B cell (primary cell): ENCODE measurements at regions not wholly inside any gene's neighbourhood (a gene's known extent, or its start where the extent isn't known, plus 50 kb on each side); places are given as distances from the start of the nearest gene placed in this dataset.

ENCODE experiments used
- ATAC-seq: fragments of 200-7000 bp; cut with Tn5 transposase; one replicate; pipeline ENCODE4 v1.10.0; 2021; ENCODE audit warnings: low read depth, mild to moderate bottlenecking, moderate number of reproducible peaks, moderate library complexity
- CTCF ChIA-PET: fragments of 350-600 bp; sonication (Branson Sonifier 250); formaldehyde crosslinking; loops from one replicate; lab custom pipeline; 2021; ENCODE audit warnings: antibody characterized with exemption, inconsistent platforms; lab: Charles Lee
- POLR2A ChIA-PET: fragments of 350-600 bp; sonication (Branson Sonifier 250); formaldehyde crosslinking; loops from one replicate; lab custom pipeline; 2021; ENCODE audit warnings: antibody characterized with exemption; lab: Charles Lee
- DNase-seq: peaks from one replicate; pipeline ENCODE4 v3.0.0; 2013
- H2AFZ ChIP-seq: 2 replicates; pipeline ENCODE4 v1.6.1; 2012; ENCODE audit warnings: mild to moderate bottlenecking, low read depth, low read length; ENCODE audit not compliant: insufficient read depth, poor library complexity, severe bottlenecking
- H3K27ac ChIP-seq, 2 donors: 1 replicate in 1 of 2; 2 replicates in 1 of 2; pipeline ENCODE4 v1.5.1; 2012 to 2013; ENCODE audit warnings: low read length in 2 of 2, mild to moderate bottlenecking in 2 of 2, moderate library complexity in 1 of 2
- H3K27me3 ChIP-seq, 4 experiments: fragments of 200-600 bp in 1 of 4; sonication (generic) in 1 of 4; replicated peaks in 1 of 4; 1 replicate in 2 of 4; 2 replicates in 2 of 4; pipeline versions ENCODE4 v1.6.1 to v1.7.0; 2013 to 2016; ENCODE audit warnings: low read length in 3 of 4, mild to moderate bottlenecking in 2 of 4, mixed read lengths in 1 of 4, moderate library complexity in 1 of 4; ENCODE audit not compliant: insufficient read depth in 4 of 4, control insufficient read depth in 3 of 4; ENCODE audit errors: control extremely low read depth in 1 of 4
- H3K36me3 ChIP-seq, 2 experiments: replicated peaks in 1 of 2; 1 replicate in 1 of 2; 2 replicates in 1 of 2; pipeline versions ENCODE4 v1.6.1 to v1.7.1; 2013; ENCODE audit warnings: low read length in 1 of 2; ENCODE audit not compliant: insufficient read depth in 2 of 2, control insufficient read depth in 1 of 2; ENCODE audit errors: control extremely low read depth in 1 of 2, extremely low read depth in 1 of 2
- H3K4me1 ChIP-seq, 2 donors: fragments of 200-600 bp in 1 of 2; sonication (generic) in 1 of 2; 1 replicate in 1 of 2; 2 replicates in 1 of 2; pipeline versions ENCODE4 v1.5.1 to v1.6.1; 2013 to 2017; ENCODE audit warnings: low read length in 2 of 2; ENCODE audit not compliant: control insufficient read depth in 2 of 2, insufficient read depth in 2 of 2
- H3K4me2 ChIP-seq: replicated peaks from 2 replicates; pipeline ENCODE3; 2012; ENCODE audit warnings: mild to moderate bottlenecking, low read depth, low read length; ENCODE audit not compliant: poor library complexity, severe bottlenecking
- H3K4me3 ChIP-seq, 5 experiments: fragments of 200-600 bp in 1 of 5; sonication (generic) in 1 of 5; 1 replicate in 3 of 5; 2 replicates in 2 of 5; pipeline versions ENCODE4 v1.5.1 to v1.7.0; 2011 to 2016; ENCODE audit warnings: low read length in 4 of 5, mild to moderate bottlenecking in 4 of 5, low read depth in 2 of 5, control low read depth in 1 of 5, moderate library complexity in 1 of 5; ENCODE audit not compliant: insufficient read depth in 1 of 5; ENCODE audit errors: control extremely low read depth in 1 of 5, extremely low read depth in 1 of 5
- H3K79me2 ChIP-seq: fragments of 200-600 bp; sonication (generic); one replicate; pipeline ENCODE4 v1.6.0; 2016; ENCODE audit warnings: low read length; ENCODE audit not compliant: control insufficient read depth, insufficient read depth
- H3K9ac ChIP-seq: fragments of 200-600 bp; sonication (generic); 2 replicates; pipeline ENCODE4 v1.6.1; 2017; ENCODE audit warnings: mild to moderate bottlenecking, low read length, moderate library complexity
- H3K9me3 ChIP-seq, 3 donors: one replicate each; pipeline versions ENCODE4 v1.6.1 to v1.7.1; 2013; ENCODE audit warnings: low read length in 2 of 3; ENCODE audit not compliant: control insufficient read depth in 2 of 3, insufficient read depth in 1 of 3; ENCODE audit errors: control extremely low read depth in 1 of 3
- H4K20me1 ChIP-seq: 2 replicates; pipeline ENCODE4 v1.6.0; 2012; ENCODE audit warnings: mild to moderate bottlenecking, low read length; ENCODE audit not compliant: insufficient read depth, control insufficient read depth, poor library complexity, severe bottlenecking
- H3K27ac Mint-ChIP-seq: one replicate; pipeline ENCODE4 v1.8.0; 2021; ENCODE audit warnings: mixed read lengths
- H3K27me3 Mint-ChIP-seq: one replicate; pipeline ENCODE4 v1.8.0; 2021; ENCODE audit warnings: mixed read lengths
- H3K4me1 Mint-ChIP-seq: one replicate; pipeline ENCODE4 v1.8.0; 2021; ENCODE audit warnings: mixed read lengths
- H3K4me3 Mint-ChIP-seq: one replicate; pipeline ENCODE4 v1.8.0; 2021; ENCODE audit warnings: mixed read lengths
- H3K9me3 Mint-ChIP-seq: one replicate; pipeline ENCODE4 v1.8.0; 2022; ENCODE audit warnings: mixed read lengths; ENCODE audit not compliant: insufficient read depth
- CTCF ChIP-seq: fragments of 200-600 bp; IDR thresholded peaks from one replicate; pipeline ENCODE4 v1.8.0; 2022; ENCODE audit warnings: antibody characterized with exemption, mild to moderate bottlenecking
- EZH2 ChIP-seq: IDR thresholded peaks from 2 replicates; pipeline ENCODE4 v1.6.1; 2012; ENCODE audit warnings: borderline replicate concordance, low read depth, mild to moderate bottlenecking, moderate library complexity, low read length; ENCODE audit not compliant: insufficient read depth, poor library complexity, severe bottlenecking
- WGBS: methylation state at CpG from one replicate; pipeline ENCODE4 v1.1.5; 2013; ENCODE audit warnings: missing lambda C conversion rate; ENCODE audit not compliant: insufficient coverage; 5-methylcytosine and 5-hydroxymethylcytosine counted together
- intact Hi-C: fragments of 100-400 bp; cut with micrococcal nuclease; formaldehyde crosslinking; loops from one replicate; pipeline ENCODE4 v1.10.0; 2022

GRCh38 chr10:118979661-118980060 lies 49.9 kb upstream of the NANOS1 start:
- H3K36me3 ChIP-seq, result no peaks in the 10 kb centered on the region
- CTCF ChIA-PET, result no interaction called here
- H4K20me1 ChIP-seq, result no peaks in the 10 kb centered on the region
- POLR2A ChIA-PET, result no interaction called here
- no peak for ATAC-seq
- intact Hi-C loops, result no loop called here
- H3K4me1 Mint-ChIP-seq, result no peaks in the 10 kb centered on the region
- H3K27me3 Mint-ChIP-seq, result peaks cover 21% of the 10 kb centered on the region
- TF ChIP-seq EZH2 (no peak), CTCF (no peak)
- H2AFZ ChIP-seq, result no peak overlapping the region
- no peak overlapping the region for H3K27ac ChIP-seq
- no peaks in the 10 kb centered on the region for H3K4me1 ChIP-seq
- no peak overlapping the region for H3K27ac Mint-ChIP-seq
- peaks cover 5% of the 10 kb centered on the region for H3K9me3 Mint-ChIP-seq
- H3K27me3 ChIP-seq, result no peaks in the 10 kb centered on the region
- no peak overlapping the region for H3K4me3 Mint-ChIP-seq
- H3K9ac ChIP-seq, result no peak overlapping the region
- no peak for DNase-seq
- H3K4me2 ChIP-seq, result no peak overlapping the region
- no peak overlapping the region for H3K4me3 ChIP-seq
- peaks cover 0 to 18% (median 0%) of the 10 kb centered on the region in 3 donors for H3K9me3 ChIP-seq
- no peaks in the 10 kb centered on the region for H3K79me2 ChIP-seq
- 91% methylated on average over 7 of the region's 8 CpGs for WGBS
